HG03139 (cell line): ENCODE measurements at regions not wholly inside any gene's neighbourhood (a gene's known extent, or its start where the extent isn't known, plus 50 kb on each side); places are given as distances from the start of the nearest gene placed in this dataset.
"Not testable (repeated sequence)": the region's sequence is repeated elsewhere in the genome, so short reads cannot be mapped to it uniquely, and the experiment has no call there.

Experiments
- ATAC-seq: cut with Tn5 transposase; IDR thresholded peaks from one replicate; pipeline ENCODE4 v1.9.1; 2021; ENCODE audit not compliant: unreplicated experiment

GRCh38 chr5:158521995-158522394 lies 577.7 kb downstream of the EBF1 start:
- ATAC-seq = no peak

- no peak for ATAC-seq
These were observed 580.2 kb downstream of the EBF1 start for GRCh38 chr5:158519433-158520021.

- ATAC-seq = no peak
These were observed 583.2 kb downstream of the EBF1 start for GRCh38 chr5:158516521-158516920.

- no peak for ATAC-seq
These were observed 584.7 kb downstream of the EBF1 start for GRCh38 chr5:158514986-158515359.

GRCh38 chr5:158514319-158514985 lies 585.3 kb downstream of the EBF1 start:
- ATAC-seq = no peak

GRCh38 chr5:158513490-158514318 lies 586.0 kb downstream of the EBF1 start:
- no peak for ATAC-seq

GRCh38 chr5:158511454-158511853 lies 588.3 kb downstream of the EBF1 start:
- peak; percentile 95 for ATAC-seq

GRCh38 chr5:158510479-158510878 lies 589.2 kb downstream of the EBF1 start:
- no peak for ATAC-seq

GRCh38 chr5:158506648-158507047 lies 593.1 kb downstream of the EBF1 start:
- no peak for ATAC-seq

GRCh38 chr5:158502686-158503085 lies 597.0 kb downstream of the EBF1 start:
- ATAC-seq = no peak

- ATAC-seq = no peak
These were observed 599.8 kb downstream of the EBF1 start for GRCh38 chr5:158499892-158500418.

- no peak for ATAC-seq
These were observed 600.4 kb downstream of the EBF1 start for GRCh38 chr5:158499075-158499891.

GRCh38 chr5:158496624-158497023 lies 603.1 kb downstream of the EBF1 start:
- ATAC-seq = no peak

GRCh38 chr5:158494541-158494940 lies 605.2 kb downstream of the EBF1 start:
- ATAC-seq = no peak

- not testable (repeated sequence) for ATAC-seq
These were observed 605.7 kb downstream of the EBF1 start for GRCh38 chr5:158494044-158494443.

- no peak for ATAC-seq
These were observed 606.9 kb downstream of the EBF1 start for GRCh38 chr5:158492841-158493242.

GRCh38 chr5:158492136-158492535 lies 607.6 kb downstream of the EBF1 start:
- ATAC-seq = no peak

- no peak for ATAC-seq
These were observed 612.1 kb downstream of the EBF1 start for GRCh38 chr5:158487664-158488063.

- ATAC-seq = no peak
These were observed 612.6 kb downstream of the EBF1 start for GRCh38 chr5:158487156-158487555.

- ATAC-seq = no peak
These were observed 613.1 kb downstream of the EBF1 start for GRCh38 chr5:158486566-158486965.

GRCh38 chr5:158485604-158486081 lies 614.1 kb downstream of the EBF1 start:
- ATAC-seq = no peak
